ENCODE measurements at regions not wholly inside any gene's neighbourhood (a gene's known extent, or its start where the extent isn't known, plus 50 kb on each side); places are given as distances from the start of the nearest gene placed in this dataset.
"Not testable (repeated sequence)": the region's sequence is repeated elsewhere in the genome, so short reads cannot be mapped to it uniquely, and the experiment has no call there.

- FAIRE-seq, result no peak
These were observed 165.9 kb upstream of the NDST4 start for GRCh38 chr4:115279330-115279729.

DNA sequence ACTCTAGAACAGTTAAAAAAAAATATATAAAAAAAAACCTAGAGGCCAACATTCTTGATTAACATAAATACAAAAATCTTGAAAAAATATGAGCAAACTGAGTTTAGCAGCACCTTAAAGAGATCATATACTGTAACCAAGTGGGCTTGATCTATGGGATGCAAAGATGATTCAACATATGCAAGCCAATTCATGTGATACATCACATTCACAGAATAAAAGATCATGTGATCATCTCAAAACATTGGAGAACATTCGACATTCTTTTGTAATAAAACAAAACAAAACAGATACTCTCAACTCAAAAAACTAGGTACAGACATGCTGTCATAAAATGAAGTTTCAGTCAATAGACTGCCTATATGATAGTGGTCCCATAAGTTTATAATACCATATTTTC lies 165.4 kb upstream of the NDST4 start:
- no peak for FAIRE-seq

GRCh38 chr4:115275615-115276014 lies 162.2 kb upstream of the NDST4 start:
- FAIRE-seq, result no peak

- FAIRE-seq, result no peak
These were observed 161.1 kb upstream of the NDST4 start for GRCh38 chr4:115274545-115274944.

GRCh38 chr4:115272594-115272993 lies 159.2 kb upstream of the NDST4 start:
- no peak for FAIRE-seq

DNA sequence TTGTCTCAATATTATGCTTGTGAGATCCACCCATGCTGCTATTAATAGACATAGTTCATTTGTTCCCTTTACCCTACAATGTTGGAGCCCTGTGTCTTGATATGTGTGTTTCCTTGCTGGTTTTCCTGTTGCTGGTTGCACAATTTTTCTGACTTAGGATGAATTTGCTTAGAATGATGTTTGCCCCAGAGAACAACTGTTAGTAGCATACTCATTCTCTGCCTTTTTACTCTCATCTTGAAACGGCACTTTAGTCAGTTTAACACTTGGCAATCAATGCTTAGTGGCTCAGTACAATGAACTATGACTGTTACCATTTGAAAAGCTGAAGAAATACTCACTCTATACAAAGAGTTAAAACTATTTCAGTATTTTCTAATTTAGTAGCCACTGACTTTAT lies 158.8 kb upstream of the NDST4 start:
- FAIRE-seq, result no peak

GRCh38 chr4:115260195-115260594 lies 146.8 kb upstream of the NDST4 start:
- FAIRE-seq, result no peak

DNA sequence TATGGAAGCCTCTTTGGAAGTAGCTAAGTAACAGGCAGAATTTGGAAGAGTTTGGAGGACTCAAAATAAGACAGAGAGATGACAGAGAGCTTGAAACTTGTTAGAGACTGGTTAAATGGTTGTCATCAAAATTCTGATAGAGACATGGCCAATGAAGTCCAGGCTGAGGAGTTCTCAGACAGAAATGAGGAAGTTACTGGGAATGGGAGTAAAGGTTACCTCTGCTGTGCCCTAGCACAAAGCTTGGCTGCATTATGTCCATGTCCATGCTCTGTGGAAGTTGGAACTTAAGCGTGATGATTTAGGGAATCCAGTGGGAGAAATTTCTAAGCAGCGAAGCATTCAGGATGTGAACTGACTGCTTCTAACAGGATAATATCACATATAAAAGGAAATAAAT lies 146.2 kb upstream of the NDST4 start:
- FAIRE-seq, result no peak

DNA sequence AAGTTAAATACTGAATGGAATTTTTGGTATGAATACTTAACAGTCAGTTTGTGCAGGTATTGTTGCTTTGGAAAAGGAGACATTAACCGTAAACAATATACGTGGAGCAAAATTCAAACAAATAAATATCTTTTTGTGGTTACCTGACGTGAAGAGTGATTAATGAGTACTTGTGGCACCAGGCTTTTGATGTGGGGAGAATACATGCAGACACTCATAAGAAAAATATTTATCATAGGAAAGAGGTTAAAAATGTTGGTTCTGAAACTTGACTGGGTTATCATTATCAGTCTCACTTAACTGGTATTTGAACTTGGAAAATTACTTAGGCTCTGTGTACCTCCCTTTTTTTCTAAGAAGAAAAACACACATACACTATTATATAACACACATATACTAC lies 136.4 kb upstream of the NDST4 start:
- no peak for FAIRE-seq

GRCh38 chr4:115234405-115235093 lies 121.1 kb upstream of the NDST4 start:
- peak; percentile 25 for FAIRE-seq

- no peak for FAIRE-seq
These were observed 120.2 kb upstream of the NDST4 start for GRCh38 chr4:115233600-115233999.

DNA sequence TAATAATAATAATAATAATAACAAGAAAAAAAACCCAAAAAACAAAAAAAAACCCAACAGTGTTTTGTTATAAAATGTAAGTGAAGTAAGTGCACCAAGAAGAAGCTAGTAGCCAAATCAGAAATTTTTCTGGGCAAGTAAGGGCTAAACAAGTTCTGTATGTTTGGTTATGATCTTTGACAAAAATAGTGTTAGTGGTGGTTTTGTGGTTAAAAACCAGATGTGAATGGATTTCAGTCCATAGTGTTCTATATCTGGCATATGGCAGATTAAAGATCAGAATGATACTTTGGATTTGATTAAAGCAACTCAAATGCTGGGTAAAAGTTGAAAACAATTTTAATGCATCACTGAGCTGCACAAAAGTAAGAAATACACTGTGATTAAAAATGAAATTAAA lies 116.5 kb upstream of the NDST4 start:
- FAIRE-seq, result no peak

DNA sequence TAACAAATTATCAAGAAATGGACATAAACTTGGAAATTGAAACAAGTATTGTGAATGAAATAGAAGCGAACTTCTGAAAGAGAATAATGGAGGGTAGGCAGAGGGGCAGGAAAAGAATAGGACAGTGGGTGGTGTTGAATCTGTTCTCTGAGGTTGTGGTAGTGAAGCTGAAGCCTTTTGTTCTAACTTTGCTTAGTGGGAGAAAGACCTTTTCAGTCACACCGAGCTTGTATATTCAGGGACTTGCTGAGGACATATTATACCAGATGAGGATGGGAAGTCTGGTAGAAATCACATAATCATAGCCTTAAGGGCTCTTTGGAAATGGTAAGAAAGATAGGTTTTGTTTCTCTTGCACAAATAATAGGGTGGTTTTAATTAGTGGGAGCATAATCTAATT lies 115.4 kb upstream of the NDST4 start:
- FAIRE-seq, result no peak

DNA sequence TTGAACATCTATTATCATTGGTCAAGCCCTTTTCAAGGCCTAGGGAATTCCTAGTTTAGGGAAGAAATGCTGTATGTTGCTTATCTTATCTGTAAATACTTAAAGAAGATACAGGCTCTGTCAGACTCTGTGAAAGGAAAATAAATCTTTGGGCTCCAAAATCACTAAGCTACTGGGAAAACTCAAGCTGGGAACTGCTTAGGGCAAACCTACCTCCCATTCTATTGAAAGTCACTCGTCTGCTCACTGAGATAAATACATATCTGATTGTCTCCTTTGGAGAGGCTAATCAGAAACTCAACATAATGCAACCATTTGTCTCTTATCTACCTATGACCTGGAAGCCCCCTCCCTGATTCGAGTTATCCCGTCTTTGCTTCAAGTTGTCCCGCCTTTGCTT lies 108.6 kb upstream of the NDST4 start:
- FAIRE-seq, result no peak

DNA sequence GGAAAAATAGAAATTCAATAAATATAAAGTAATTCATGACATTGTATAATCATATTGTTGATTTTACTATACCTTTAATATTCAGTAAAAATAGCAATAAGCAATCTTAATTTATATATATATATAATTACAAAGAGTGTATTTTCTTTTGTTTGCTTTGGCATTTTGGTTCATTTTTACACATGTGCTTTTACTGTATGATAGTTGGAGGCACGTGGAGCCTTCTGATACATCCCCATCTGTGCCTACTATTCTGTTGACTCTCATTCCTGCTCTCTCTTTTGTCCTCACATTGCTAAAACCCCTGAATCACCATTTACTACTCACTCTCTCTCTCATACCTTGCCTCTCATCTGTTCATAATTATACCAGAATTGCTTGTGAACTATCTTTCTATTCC lies 106.4 kb upstream of the NDST4 start:
- no peak for FAIRE-seq

DNA sequence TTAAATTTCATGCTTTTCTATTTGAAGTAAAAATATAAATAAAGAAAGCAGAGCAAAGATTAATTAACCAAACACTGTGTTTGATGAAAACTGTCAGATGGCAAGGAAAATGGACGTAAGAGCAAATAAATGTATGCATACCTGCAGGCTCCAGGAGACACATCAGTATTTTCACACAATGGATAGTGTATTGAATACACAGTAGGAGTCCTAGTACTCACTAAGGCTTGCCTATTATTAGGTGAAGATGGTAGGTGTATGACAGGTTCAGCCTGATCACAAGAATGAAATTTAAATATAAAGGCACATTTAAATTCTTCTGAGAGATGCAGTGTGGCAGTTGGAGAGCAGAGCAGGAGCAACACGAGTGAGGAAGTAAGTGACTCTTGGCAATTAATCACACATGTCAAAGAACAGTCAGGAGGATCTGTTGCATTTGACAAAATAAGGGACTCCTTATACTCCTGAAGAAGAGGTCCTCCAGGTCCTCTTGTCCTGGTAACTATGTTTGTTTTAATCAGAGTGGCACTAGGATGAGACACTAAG lies 106.0 kb upstream of the NDST4 start:
- FAIRE-seq, result no peak

DNA sequence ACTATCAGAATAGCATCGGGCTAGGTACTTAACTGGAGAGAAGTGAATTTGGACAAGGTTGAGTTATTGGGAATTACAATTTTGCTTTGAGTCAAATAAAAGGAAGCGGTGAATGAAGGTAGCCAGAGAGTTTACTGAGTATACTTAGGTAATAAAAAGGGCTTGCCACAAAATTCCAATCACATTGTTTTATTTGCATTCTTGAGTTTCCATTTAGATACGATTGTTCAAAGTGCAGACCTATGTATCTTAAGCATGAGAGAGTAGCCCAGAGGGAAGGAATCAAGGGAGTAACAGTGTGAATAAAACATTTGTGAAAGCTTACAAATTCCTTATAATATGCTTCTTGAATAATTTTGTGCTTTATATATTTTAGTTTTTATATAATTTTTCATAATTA lies 102.5 kb upstream of the NDST4 start:
- FAIRE-seq, result no peak

- no peak for FAIRE-seq
These were observed 100.3 kb upstream of the NDST4 start for GRCh38 chr4:115213716-115214115.

- FAIRE-seq, result no peak
These were observed 87.6 kb upstream of the NDST4 start for GRCh38 chr4:115201042-115201330.

- not testable (repeated sequence) for FAIRE-seq
These were observed 87.0 kb upstream of the NDST4 start for GRCh38 chr4:115200201-115201041.

DNA sequence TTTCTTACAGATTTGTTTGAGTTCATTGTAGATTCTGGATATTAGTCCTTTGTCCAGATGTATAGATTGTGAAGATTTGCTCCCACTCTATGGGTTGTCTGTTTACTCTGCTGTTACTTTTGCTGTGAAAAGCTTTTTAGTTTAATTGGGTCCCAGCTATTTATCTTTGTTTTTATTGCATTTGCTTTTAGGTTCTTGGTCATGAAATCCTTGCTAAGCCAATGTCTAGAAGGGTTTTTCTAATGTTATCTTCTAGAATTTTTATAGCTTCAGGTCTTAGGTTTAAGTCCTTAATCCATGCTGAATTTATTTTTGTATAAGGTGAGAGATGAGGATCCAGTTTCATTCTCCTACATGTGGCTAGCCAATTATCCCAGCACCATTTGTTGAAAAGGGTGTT lies 81.2 kb upstream of the NDST4 start:
- not testable (repeated sequence) for FAIRE-seq

DNA sequence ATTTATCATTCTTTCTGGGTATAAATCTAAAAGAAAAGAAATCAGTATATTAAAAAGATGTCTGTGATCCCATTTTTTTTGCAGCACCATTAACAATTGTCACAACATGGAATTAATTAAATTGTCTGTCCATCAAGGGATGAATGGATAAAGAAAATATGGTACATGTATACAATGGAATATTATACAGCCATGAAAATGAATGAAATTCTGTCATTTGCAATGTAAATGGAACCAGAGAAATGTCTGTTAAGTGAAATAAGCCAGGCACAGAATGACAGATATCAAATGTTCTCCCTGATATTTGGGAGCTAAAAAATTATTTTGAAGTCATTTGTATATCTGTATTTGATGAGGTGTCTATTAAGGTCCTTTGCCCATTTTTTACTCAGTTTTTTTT lies 77.1 kb upstream of the NDST4 start:
- FAIRE-seq, result no peak

DNA sequence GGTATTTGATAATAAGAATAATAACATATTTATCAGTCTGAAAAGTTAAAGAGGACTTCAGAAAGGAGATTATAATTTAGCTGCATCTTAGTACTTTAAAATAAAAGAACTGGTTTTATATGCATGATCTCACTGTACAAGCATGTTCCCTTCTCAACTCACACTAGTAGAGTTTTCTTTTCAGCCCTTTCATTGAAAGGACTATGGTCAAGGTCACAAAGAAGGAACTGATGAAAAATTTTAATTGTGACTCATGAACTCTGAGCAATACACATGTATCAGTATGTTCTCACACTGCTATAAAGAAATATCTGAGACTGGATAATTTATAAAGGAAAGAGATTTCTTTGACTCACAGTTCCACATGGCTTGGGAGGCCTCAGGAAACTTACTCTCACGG lies 73.7 kb upstream of the NDST4 start:
- FAIRE-seq, result no peak

- FAIRE-seq, result not testable (repeated sequence)
These were observed 66.1 kb upstream of the NDST4 start for GRCh38 chr4:115179438-115180062.
